ENCODE measurements at regions not wholly inside any gene's neighbourhood (a gene's known extent, or its start where the extent isn't known, plus 50 kb on each side); places are given as distances from the start of the nearest gene placed in this dataset.
"Not testable (repeated sequence)": the region's sequence is repeated elsewhere in the genome, so short reads cannot be mapped to it uniquely, and the experiment has no call there.

DNA sequence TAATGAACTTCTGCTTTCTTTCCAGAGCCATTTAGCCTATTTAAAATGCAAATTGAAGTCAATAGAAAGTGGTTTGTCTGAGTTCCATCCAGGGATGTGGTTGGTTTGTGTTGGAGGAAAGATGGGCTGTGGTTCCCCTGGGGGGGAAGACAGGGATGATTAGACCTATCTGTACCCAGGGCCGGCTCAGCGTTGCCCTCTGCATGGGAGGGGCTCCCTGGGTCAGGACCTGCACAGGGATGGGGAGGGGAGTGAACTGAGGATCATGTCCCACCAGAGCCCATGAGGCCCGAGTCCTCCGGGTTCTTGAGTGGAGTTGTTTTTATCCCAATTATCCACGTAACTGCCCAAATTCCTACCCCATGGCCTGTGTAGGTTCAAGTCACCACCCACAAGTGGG is 76.9 kb upstream of the SFSWAP start:
- DNase-seq (ENCODE audit: low spot score) = no peak

- DNase-seq (ENCODE audit: low spot score) = not testable (repeated sequence)
Measured at GRCh38 chr12:131635012-131635411, 75.9 kb upstream of the SFSWAP start.

GRCh38 chr12:131635491-131636122 is 75.3 kb upstream of the SFSWAP start:
- DNase-seq (ENCODE audit: low spot score) = no peak

DNA sequence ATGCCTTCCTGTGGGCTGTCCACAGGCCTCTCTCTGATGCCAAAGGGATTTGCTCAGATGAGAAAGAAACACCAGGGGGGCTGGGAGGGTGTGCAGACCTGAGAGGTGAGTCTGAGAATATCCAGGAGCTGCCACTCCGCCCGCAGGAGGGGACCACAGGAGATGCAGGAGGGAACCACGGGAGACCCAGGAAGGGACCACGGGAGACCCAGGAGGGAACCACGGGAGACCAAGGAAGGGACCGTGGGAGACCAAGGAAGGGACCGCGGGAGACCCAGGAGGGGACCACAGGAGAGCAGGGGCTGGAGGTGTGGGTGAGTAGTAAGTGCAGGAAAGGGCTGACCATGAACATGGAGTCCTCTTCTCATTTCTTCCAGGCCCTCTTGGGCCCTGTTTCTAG is 74.6 kb upstream of the SFSWAP start:
- no peak for DNase-seq (ENCODE audit: low spot score)

GRCh38 chr12:131636940-131637750 is 73.7 kb upstream of the SFSWAP start:
- no peak for DNase-seq (ENCODE audit: low spot score)

DNA sequence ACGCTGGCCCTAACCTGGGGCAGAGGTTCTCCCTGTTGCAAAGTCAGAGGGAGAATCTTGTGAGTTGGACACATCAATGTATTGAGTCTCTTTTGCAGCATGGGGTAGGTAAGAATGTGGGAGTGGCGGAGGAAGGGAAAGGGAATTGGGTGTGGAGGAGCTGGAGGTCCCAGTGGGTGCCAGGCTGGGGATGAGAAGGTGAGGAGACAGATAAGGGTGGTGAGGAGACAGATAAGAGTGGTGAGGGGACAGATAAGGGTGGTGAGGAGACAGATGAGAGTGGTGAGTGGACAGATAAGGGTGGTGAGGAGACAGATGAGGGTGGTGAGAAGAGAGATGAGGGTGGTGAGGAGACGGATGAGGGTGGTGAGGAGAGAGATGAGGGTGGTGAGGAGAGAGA is 72.9 kb upstream of the SFSWAP start:
- no peak for DNase-seq (ENCODE audit: low spot score)

DNA sequence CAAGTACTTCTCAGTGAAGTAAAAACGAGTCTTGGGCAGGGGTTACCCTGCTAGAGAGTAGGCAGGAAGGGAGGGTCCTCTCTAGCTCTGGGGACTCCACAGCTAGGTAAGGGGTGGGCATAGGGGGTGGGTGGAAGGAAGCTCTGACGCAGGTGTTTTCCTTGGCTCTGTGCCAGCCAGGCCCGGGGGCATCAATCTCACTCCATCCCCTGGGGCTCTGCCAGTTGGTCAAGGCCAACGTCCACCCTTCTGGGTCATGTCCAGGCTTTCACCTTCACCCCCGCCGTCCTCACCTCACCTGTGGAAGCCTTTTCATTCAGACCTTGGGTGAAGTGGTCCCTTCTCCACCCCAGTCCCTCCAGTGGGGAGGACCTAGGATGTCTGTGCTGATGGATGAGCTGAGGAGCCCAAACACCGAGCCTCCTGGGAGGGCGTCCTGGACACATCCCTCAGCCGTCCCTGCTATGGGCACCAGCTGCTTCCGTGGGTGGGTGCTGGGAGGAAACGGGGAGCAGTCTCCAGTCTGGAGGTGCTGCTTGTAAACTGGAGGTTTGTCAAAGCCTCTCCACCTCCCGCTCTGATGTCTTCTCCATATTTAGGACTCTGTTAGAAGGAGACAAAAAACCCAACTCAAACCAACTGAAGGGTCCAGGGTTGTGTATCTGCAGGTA is 71.5 kb upstream of the SFSWAP start:
- DNase-seq (ENCODE audit: low spot score) = no peak

DNA sequence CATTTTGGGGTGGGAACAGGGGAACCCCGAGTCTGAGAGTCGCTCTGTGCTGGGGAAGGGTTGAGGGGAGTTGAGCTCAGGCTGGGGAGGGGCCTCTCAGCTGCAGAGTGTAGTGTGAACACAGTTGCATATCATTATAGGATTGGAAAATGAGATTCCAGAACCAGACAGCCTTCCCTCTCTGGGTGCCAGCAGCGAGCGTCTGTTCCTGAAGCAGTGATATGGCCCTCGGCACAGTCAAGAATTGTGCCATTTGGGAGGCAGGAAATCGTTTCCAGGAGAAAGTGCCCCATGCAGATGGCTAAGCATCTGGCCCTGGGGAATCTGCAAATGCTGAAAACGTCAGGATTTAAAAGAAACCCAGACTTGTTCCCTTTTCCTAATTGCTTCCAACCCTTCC is 70.4 kb upstream of the SFSWAP start:
- DNase-seq (ENCODE audit: low spot score) = no peak

GRCh38 chr12:131641315-131641714 is 69.6 kb upstream of the SFSWAP start:
- no peak for DNase-seq (ENCODE audit: low spot score)

GRCh38 chr12:131642101-131642540 is 68.8 kb upstream of the SFSWAP start:
- DNase-seq (ENCODE audit: low spot score) = no peak

GRCh38 chr12:131642771-131643170 is 68.1 kb upstream of the SFSWAP start:
- DNase-seq (ENCODE audit: low spot score) = no peak

GRCh38 chr12:131643631-131644452 is 67.0 kb upstream of the SFSWAP start:
- no peak for DNase-seq (ENCODE audit: low spot score)

DNA sequence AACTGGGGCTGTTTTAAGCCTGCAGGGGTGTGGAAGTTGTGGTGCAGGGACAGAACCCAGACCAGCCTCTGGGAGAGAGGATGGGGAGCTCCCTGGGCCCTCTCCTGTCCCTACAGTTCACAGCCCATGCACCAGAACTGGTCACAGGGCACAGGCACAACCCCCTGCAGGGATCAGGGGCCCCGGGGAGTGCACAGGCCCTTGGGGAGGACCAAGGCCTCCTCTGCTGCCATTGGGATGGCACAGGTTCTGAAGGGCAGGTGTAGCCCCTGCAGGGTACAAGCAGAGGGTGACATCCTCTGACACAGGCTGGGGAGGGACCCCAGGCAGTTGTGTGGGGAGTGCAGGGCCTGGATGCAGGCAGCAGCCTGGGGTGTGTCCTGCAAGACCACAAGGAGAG is 66.4 kb upstream of the SFSWAP start:
- no peak for DNase-seq (ENCODE audit: low spot score)

GRCh38 chr12:131644917-131645316 is 66.0 kb upstream of the SFSWAP start:
- not testable (repeated sequence) for DNase-seq (ENCODE audit: low spot score)

- not testable (repeated sequence) for DNase-seq (ENCODE audit: low spot score)
Measured at GRCh38 chr12:131645557-131645956, 65.3 kb upstream of the SFSWAP start.

DNA sequence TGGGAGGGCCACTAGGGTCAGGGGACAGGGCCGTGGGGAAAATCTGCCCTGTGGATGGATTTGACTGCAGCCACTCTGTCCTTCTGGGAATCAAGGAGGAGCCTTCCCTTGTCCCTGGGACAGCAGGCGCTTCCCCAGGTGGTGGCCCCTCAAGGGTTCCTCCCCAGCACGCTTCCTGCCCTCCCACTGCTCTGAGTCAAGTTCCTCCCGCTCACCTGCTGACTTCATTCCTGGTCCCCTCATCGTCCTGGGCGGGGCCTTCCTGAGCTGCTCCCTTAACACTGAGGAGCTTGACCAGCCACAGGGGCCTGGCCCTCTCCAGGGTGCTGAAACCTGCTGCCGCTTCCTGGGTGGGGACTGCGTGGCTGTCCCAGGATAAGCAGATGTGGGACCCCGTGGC is 64.4 kb upstream of the SFSWAP start:
- not testable (repeated sequence) for DNase-seq (ENCODE audit: low spot score)

DNA sequence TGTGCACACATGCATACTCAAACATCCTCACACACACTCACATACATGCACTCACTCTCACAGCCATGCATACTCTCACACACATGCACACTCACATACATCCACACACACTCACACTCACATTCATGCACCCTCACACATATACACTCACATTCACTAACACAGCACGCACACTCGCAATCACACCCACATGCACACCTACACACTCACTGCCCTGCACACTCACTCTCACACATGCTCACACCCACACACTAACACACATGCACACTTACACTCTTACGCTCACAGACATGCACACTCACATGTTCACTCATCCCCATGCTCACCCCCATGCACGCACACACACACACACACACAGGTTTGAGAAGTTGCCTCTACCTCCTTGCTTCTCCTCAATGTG is 63.2 kb upstream of the SFSWAP start:
- DNase-seq (ENCODE audit: low spot score) = no peak

GRCh38 chr12:131655469-131656174 is 55.3 kb upstream of the SFSWAP start:
- DNase-seq (ENCODE audit: low spot score) = not testable (repeated sequence)

DNA sequence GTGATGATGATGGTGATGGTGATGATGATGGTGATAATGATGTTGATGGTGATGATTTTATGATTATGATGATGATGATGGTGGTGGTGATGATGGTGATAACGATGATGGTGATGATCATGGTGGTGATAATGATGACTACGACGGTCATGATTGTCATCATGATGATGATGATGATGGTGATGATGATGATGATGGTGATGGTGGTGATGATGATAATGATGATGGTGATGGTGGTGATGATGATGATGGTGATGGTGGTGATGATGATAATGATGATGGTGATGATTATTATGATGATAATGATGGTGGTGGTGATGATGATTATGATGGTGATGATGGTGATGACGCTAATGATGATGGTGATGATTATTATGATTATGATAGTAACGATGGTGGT is 54.1 kb upstream of the SFSWAP start:
- DNase-seq (ENCODE audit: low spot score) = not testable (repeated sequence)

- not testable (repeated sequence) for DNase-seq (ENCODE audit: low spot score)
Measured at GRCh38 chr12:131658605-131659004, 52.3 kb upstream of the SFSWAP start.

GRCh38 chr12:131659484-131659883 is 51.4 kb upstream of the SFSWAP start:
- DNase-seq (ENCODE audit: low spot score) = not testable (repeated sequence)

Data from COLO829 (cell line).